HL-60 (cell line): ENCODE measurements at regions not wholly inside any gene's neighbourhood (a gene's known extent, or its start where the extent isn't known, plus 50 kb on each side); places are given as distances from the start of the nearest gene placed in this dataset.

Source experiments
- GABPA ChIP-seq: IDR thresholded peaks from 2 replicates; pipeline ENCODE4 v1.6.1; 2012; ENCODE audit warnings: low read depth
- POLR2AphosphoS5 ChIP-seq: IDR thresholded peaks from 2 replicates; pipeline ENCODE4 v1.6.1; 2012; ENCODE audit warnings: low read depth
- REST ChIP-seq: IDR thresholded peaks from 2 replicates; pipeline ENCODE4 v1.6.1; 2012; ENCODE audit warnings: low read depth; ENCODE audit not compliant: insufficient replicate concordance
- SPI1 ChIP-seq: IDR thresholded peaks from 2 replicates; pipeline ENCODE4 v1.6.1; 2012; ENCODE audit warnings: low read depth, mild to moderate bottlenecking, borderline replicate concordance
- TF ChIP-seq, protein P1 (sequence below): IDR thresholded peaks from one replicate; pipeline ENCODE4 v1.5.1; 2011; ENCODE audit warnings: low read length, control low read depth, inconsistent platforms; ENCODE audit not compliant: insufficient read depth

DNA sequence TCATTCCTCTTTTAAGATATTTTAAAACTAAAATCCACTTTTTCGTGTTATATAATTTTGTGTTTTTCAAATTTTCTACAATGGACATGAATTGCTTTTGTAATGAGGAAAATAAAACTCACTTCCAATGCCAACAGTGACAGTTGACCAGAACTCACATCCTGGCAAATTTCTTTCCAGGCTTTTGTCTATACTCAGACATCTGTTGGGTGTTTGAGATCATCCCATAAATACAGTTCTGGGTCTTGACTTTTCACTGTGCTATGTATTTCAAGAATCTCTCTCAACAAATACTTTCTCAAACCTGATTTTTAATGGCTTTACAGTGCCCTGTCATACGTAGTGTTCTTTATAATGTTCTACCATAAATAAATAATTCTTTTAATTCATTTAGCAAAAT is 57.6 kb downstream of the RPL37A start:
- TF ChIP-seq, protein P1, sequence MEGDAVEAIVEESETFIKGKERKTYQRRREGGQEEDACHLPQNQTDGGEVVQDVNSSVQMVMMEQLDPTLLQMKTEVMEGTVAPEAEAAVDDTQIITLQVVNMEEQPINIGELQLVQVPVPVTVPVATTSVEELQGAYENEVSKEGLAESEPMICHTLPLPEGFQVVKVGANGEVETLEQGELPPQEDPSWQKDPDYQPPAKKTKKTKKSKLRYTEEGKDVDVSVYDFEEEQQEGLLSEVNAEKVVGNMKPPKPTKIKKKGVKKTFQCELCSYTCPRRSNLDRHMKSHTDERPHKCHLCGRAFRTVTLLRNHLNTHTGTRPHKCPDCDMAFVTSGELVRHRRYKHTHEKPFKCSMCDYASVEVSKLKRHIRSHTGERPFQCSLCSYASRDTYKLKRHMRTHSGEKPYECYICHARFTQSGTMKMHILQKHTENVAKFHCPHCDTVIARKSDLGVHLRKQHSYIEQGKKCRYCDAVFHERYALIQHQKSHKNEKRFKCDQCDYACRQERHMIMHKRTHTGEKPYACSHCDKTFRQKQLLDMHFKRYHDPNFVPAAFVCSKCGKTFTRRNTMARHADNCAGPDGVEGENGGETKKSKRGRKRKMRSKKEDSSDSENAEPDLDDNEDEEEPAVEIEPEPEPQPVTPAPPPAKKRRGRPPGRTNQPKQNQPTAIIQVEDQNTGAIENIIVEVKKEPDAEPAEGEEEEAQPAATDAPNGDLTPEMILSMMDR, result no peak
- no peak for TF ChIP-seq POLR2AphosphoS5
- no peak for TF ChIP-seq GABPA
- no peak for TF ChIP-seq REST
- no peak for TF ChIP-seq SPI1
